ENCODE measurements at regions not wholly inside any gene's neighbourhood (a gene's known extent, or its start where the extent isn't known, plus 50 kb on each side); places are given as distances from the start of the nearest gene placed in this dataset.

GRCh38 chr4:155512046-155512445, 135.3 kb upstream of the MAP9 start:
- no peak for DNase-seq

- DNase-seq = no peak
These were observed 134.0 kb upstream of the MAP9 start for GRCh38 chr4:155510771-155511170.

- DNase-seq = no peak
These were observed 132.8 kb upstream of the MAP9 start for GRCh38 chr4:155509555-155509954.

- no peak for DNase-seq
These were observed 130.0 kb upstream of the MAP9 start for GRCh38 chr4:155506745-155507144.

- DNase-seq = no peak
These were observed 128.6 kb upstream of the MAP9 start for GRCh38 chr4:155505321-155505720.

DNA sequence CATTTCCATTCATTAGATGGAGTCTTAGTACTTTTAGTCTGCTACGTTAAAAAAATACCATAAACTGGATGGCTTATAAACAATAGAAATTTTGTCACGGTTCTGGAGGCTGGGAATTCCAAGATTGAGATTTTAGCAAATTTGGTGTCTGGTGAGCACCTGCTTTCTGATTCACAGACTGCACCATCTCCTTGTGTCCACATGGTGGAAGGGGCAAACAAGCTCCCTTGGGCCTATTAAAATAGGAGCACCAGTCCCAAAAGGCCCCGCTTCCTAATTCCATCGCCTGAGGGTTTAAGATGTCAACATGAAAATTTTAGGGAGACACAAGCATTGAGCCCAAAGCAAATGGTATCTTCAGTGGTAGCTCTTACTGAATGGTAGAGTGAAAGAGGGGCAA, 120.5 kb upstream of the MAP9 start:
- no peak for DNase-seq

DNA sequence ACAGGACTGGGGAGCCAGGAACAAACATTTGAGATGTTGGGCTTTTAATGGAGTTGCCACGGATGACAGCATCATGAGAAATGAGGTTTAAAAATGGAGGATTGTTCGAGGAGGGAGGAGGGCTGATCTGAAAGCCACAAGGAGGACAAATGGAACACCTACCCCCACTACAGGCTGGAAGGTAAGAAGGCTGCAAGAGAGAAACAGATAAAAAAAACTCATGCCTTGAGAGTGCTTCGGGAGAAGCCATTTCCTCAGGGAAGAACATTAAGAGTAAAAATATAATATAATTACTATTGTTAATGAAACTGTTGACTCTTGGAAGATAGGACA, 119.5 kb upstream of the MAP9 start:
- DNase-seq = no peak

- DNase-seq = no peak
These were observed 119.0 kb upstream of the MAP9 start for GRCh38 chr4:155495572-155496293.

DNA sequence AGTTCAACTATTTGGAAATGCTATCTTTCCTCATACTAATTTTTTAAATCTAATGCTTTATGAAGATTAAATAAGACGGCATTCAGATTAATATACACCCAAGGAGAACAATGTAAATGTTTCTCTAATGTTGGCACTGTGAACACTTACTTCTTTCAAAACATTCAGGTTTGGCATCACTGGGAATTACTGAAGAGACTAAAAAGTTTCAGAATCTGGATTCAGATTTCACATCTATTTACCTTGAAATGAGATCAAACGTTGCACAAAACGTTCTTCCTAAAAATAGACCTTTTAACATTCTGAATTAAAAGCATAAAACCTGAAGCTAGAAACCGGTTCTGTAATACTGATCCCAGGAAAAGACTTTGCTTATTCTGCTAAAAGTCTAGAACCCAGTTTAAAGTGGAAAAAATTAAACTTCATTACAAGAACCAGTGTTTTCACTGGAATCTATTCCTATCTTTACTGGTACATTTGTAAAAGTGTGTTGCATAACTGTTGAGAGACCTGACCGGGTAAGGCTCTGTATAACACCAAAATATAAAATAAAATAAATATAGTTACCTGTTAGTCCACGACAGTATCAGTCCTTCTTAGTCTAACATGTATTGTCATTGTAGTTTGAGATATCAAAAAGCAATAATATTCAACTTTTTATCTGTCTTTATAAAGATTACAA, 117.4 kb upstream of the MAP9 start:
- DNase-seq = no peak

GRCh38 chr4:155491336-155492120, 114.8 kb upstream of the MAP9 start:
- DNase-seq = no peak

DNA sequence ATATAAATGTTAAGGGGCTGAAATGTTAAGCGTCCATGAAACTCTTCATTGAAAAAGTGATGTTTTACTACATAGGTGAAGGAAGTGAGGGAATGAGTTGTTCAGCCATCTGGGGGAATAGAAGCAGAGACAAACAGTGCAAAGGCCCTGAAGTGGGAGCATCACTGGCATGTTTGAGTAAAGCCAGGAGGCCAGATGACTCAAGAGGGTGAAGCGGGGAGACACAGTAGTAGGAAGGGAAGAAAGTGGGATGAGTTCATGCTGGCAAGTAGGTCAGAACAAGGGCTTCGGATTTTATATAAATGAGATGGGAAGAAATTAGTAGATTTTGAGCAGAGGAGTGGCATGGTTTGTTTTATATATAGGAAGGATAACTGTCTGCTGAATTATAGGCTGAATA, 112.5 kb upstream of the MAP9 start:
- no peak for DNase-seq

DNA sequence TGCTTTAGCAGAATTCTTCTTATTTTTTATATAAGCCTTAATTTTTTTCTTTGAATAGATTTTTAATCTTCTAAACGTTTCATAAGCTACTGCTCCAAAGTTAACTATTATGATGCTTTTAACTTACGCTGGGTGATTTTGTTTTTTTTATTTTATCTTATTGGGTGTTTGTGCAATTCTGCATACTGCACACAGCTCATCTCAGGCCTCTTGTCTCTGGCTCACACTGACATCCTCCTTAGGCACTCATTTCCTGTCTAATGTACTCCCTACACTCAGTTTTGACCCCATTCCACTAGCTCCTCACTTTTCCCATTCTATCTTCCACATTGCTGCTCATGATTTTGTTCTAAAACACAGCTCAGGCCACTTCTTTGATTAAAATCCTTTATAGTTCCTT, 111.9 kb upstream of the MAP9 start:
- no peak for DNase-seq

GRCh38 chr4:155487210-155487609, 110.4 kb upstream of the MAP9 start:
- DNase-seq = no peak

DNA sequence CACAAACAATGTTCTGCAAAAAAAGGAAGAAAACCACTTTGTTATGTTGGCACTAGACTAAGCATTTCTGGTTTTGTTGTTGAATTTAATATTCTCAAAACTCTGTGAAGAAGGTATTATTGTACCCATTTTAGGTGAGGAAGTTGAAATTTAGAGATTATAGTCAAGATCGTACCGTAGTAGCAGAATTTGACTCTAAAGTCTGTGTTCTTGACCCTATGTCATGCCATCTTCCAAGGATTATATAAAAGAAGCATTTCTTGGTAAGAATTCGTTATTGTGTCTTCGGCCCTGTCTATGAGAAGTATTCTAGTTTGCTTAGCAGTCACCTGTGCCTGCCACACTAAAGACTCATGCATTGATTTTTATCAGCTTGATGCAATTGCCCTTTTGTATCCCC, 104.4 kb upstream of the MAP9 start:
- no peak for DNase-seq

- DNase-seq = no peak
These were observed 103.1 kb upstream of the MAP9 start for GRCh38 chr4:155479835-155480234.

- DNase-seq = no peak
These were observed 101.6 kb upstream of the MAP9 start for GRCh38 chr4:155478336-155478835.

DNA sequence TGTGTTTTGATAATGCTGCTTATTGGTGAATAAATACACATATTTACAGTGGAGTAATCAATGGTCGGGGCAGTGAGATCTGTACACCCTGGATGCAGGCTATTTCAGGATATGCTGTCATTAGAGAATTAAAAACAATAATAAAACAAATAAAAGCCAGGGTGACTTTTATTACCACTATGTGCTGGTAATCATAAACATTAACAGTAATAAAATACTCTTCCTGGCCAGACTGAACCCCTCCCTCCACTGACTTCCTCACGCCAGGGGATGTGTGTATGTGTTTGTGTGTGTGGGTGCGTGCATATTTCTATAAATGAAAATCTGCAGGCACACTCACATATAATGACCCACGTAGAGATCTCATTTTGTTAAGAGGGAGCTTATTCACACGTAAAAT, 98.0 kb upstream of the MAP9 start:
- DNase-seq = no peak

- no peak for DNase-seq
These were observed 96.8 kb upstream of the MAP9 start for GRCh38 chr4:155473420-155474095.

- DNase-seq = no peak
These were observed 91.5 kb upstream of the MAP9 start for GRCh38 chr4:155468282-155468681.

DNA sequence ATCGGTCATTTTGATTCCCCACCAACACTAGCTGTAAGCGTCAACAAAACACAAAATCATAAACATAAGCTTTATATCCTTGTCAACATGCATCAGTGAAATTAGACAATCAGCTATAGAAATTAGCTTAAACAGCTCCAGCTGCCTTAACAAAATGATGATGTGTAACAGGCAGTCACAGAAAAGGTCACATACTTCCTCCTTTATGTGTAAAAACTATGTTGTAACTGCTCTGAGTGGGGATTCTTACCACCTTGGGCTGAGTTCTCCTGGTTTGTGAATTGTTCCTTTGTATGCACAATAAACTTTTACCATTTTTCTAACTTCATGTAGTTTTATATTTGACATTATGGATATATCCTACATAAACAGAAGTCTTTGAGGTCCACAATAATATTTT, 73.9 kb upstream of the MAP9 start:
- no peak for DNase-seq

DNA sequence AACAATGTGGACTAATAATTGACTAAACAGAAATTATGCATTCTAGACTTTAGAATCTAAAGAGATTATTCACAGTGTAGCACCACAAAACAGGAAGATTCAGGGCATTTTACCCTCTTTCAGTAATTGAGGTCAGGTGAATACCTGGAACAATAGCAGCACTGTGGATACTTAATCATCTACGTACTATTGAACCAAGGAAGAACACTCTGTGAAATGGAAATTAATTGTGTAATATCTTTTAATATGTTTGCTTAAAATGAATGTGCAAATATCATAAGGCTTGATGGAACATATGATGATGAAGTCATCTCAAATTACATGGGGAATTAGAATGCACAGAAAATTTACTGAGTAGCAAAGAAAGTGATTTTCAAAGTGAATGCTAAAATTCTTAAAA, 68.5 kb upstream of the MAP9 start:
- no peak for DNase-seq

DNA sequence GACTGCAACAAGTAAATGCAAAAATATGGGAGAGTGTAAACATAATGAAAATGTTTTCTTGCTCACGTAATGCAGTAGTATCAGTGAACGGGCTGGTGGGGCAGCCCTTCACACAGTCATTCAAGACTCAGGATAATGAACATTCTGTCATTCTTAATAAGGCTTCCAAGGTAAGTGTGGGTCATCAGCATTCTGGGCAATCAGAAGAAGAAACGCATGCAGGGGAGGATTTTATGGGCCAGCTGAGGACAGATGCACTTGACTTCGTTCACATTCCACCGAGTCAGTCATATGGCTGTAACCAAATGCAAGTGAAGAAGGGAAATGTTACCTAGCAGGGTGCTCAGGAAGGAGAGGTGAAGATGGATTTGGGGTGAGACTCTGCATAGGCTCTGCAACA, 68.0 kb upstream of the MAP9 start:
- no peak for DNase-seq

Measured in SHP77 (cell line).